ENCODE measurements at regions not wholly inside any gene's neighbourhood (a gene's known extent, or its start where the extent isn't known, plus 50 kb on each side); places are given as distances from the start of the nearest gene placed in this dataset.

- DNase-seq (ENCODE audit: low spot score): no peak
- intact Hi-C loops (cut with DNase I): no loop called here
Observed at GRCh38 chr1:166221316-166221715, 54.5 kb upstream of the FAM78B start.

GRCh38 chr1:166233750-166234366 lies 67.1 kb upstream of the FAM78B start:
- intact Hi-C loops (cut with DNase I): no loop called here
- DNase-seq (ENCODE audit: low spot score): peak; percentile 71

GRCh38 chr1:166235728-166236127 lies 68.9 kb upstream of the FAM78B start:
- peak; percentile 53 for DNase-seq (ENCODE audit: low spot score)
- intact Hi-C loops (cut with DNase I): no loop called here

- DNase-seq (ENCODE audit: low spot score): no peak
- intact Hi-C loops (cut with DNase I): no loop called here
Observed at GRCh38 chr1:166237675-166238074, 70.9 kb upstream of the FAM78B start.

- intact Hi-C loops (cut with DNase I): no loop called here
- DNase-seq (ENCODE audit: low spot score): no peak
Observed at GRCh38 chr1:166253076-166253779, 86.4 kb upstream of the FAM78B start.

GRCh38 chr1:166258017-166258416 lies 91.2 kb upstream of the FAM78B start:
- no peak for DNase-seq (ENCODE audit: low spot score)
- intact Hi-C loops (cut with DNase I): no loop called here

- no peak for DNase-seq (ENCODE audit: low spot score)
- intact Hi-C loops (cut with DNase I): no loop called here
Observed at GRCh38 chr1:166261511-166261910, 94.7 kb upstream of the FAM78B start.

- intact Hi-C loops (cut with DNase I): no loop called here
- DNase-seq (ENCODE audit: low spot score): no peak
Observed at GRCh38 chr1:166270476-166271150, 103.8 kb upstream of the FAM78B start.

- intact Hi-C loops (cut with DNase I): no loop called here
- no peak for DNase-seq (ENCODE audit: low spot score)
Observed at GRCh38 chr1:166271151-166271538, 104.3 kb upstream of the FAM78B start.

- DNase-seq (ENCODE audit: low spot score): no peak
- intact Hi-C loops (cut with DNase I): no loop called here
Observed at GRCh38 chr1:166272155-166272554, 105.4 kb upstream of the FAM78B start.

GRCh38 chr1:166272851-166273250 lies 106.0 kb upstream of the FAM78B start:
- intact Hi-C loops (cut with DNase I): no loop called here
- DNase-seq (ENCODE audit: low spot score): no peak

- DNase-seq (ENCODE audit: low spot score): no peak
- intact Hi-C loops (cut with DNase I): no loop called here
Observed at GRCh38 chr1:166273618-166274017, 106.8 kb upstream of the FAM78B start.

GRCh38 chr1:166282391-166283137 lies 115.8 kb upstream of the FAM78B start:
- DNase-seq (ENCODE audit: low spot score): no peak
- intact Hi-C loops (cut with DNase I): no loop called here

GRCh38 chr1:166283190-166283589 lies 116.4 kb upstream of the FAM78B start:
- no peak for DNase-seq (ENCODE audit: low spot score)
- intact Hi-C loops (cut with DNase I): no loop called here

- intact Hi-C loops (cut with DNase I): no loop called here
- no peak for DNase-seq (ENCODE audit: low spot score)
Observed at GRCh38 chr1:166283600-166283999, 116.8 kb upstream of the FAM78B start.

- intact Hi-C loops (cut with DNase I): no loop called here
- no peak for DNase-seq (ENCODE audit: low spot score)
Observed at GRCh38 chr1:166289309-166290050, 122.7 kb upstream of the FAM78B start.

- intact Hi-C loops (cut with DNase I): loop anchor here in 1 of 2 donors (5.0 kb wide), 1 partner anchor 503 kb away; no protein-coding TSS in a partner anchor
- DNase-seq (ENCODE audit: low spot score): no peak
Observed at GRCh38 chr1:166295656-166296055, 128.9 kb upstream of the FAM78B start.

GRCh38 chr1:166297993-166298392 lies 131.2 kb upstream of the FAM78B start:
- DNase-seq (ENCODE audit: low spot score): no peak
- intact Hi-C loops (cut with DNase I): loop anchor here in 1 of 2 donors (2.0 to 5.0 kb wide), 2 partner anchors 21 to 506 kb away; no protein-coding TSS in a partner anchor

- intact Hi-C loops (cut with DNase I): no loop called here
- no peak for DNase-seq (ENCODE audit: low spot score)
Observed at GRCh38 chr1:166300767-166301166, 134.0 kb upstream of the FAM78B start.
